HG03342 (cell line): ENCODE measurements at regions not wholly inside any gene's neighbourhood (a gene's known extent, or its start where the extent isn't known, plus 50 kb on each side); places are given as distances from the start of the nearest gene placed in this dataset.

Experiments used
- ATAC-seq: cut with Tn5 transposase; IDR thresholded peaks from one replicate; pipeline ENCODE4 v1.9.1; 2021; ENCODE audit warnings: mild to moderate bottlenecking, moderate library complexity; ENCODE audit not compliant: unreplicated experiment

- ATAC-seq = no peak
Measured at GRCh38 chr1:228968891-228969606, 233.8 kb downstream of the RHOU start.

GRCh38 chr1:228969953-228970800, 234.9 kb downstream of the RHOU start:
- no peak for ATAC-seq

GRCh38 chr1:228972576-228972975, 237.3 kb downstream of the RHOU start:
- ATAC-seq = no peak

GRCh38 chr1:228974273-228974672, 239.0 kb downstream of the RHOU start:
- ATAC-seq = no peak

- ATAC-seq = no peak
Measured at GRCh38 chr1:228975238-228975907, 240.1 kb downstream of the RHOU start.

- no peak for ATAC-seq
Measured at GRCh38 chr1:228976316-228976715, 241.0 kb downstream of the RHOU start.

- ATAC-seq = no peak
Measured at GRCh38 chr1:228977307-228977706, 242.0 kb downstream of the RHOU start.

GRCh38 chr1:228977741-228978140, 242.5 kb downstream of the RHOU start:
- no peak for ATAC-seq

GRCh38 chr1:228978484-228979324, 243.4 kb downstream of the RHOU start:
- no peak for ATAC-seq

GRCh38 chr1:228979325-228979699, 244.0 kb downstream of the RHOU start:
- no peak for ATAC-seq

GRCh38 chr1:228979774-228980173, 244.5 kb downstream of the RHOU start:
- no peak for ATAC-seq

GRCh38 chr1:228980232-228980937, 245.1 kb downstream of the RHOU start:
- no peak for ATAC-seq

- ATAC-seq = no peak
Measured at GRCh38 chr1:228982637-228983036, 247.4 kb downstream of the RHOU start.

- no peak for ATAC-seq
Measured at GRCh38 chr1:228983231-228983660, 248.0 kb downstream of the RHOU start.

- ATAC-seq = no peak
Measured at GRCh38 chr1:228983661-228984060, 248.4 kb downstream of the RHOU start.

GRCh38 chr1:228984107-228984506, 248.8 kb downstream of the RHOU start:
- ATAC-seq = no peak

- no peak for ATAC-seq
Measured at GRCh38 chr1:228984646-228985631, 249.7 kb downstream of the RHOU start.

- ATAC-seq = no peak
Measured at GRCh38 chr1:228985661-228986060, 250.4 kb downstream of the RHOU start.
